Immature natural killer cell (primary cell): ENCODE measurements at regions not wholly inside any gene's neighbourhood (a gene's known extent, or its start where the extent isn't known, plus 50 kb on each side); places are given as distances from the start of the nearest gene placed in this dataset.
"Not testable (repeated sequence)": the region's sequence is repeated elsewhere in the genome, so short reads cannot be mapped to it uniquely, and the experiment has no call there.

Experiments
- DNase-seq, 3 donors: peaks; one replicate each; pipeline ENCODE4 v3.0.0; 2022; ENCODE audit warnings: mixed read lengths in 1 of 3
- H3K27ac Mint-ChIP-seq, 6 donors: one replicate each; pipeline ENCODE4 v1.8.0; 2020; ENCODE audit warnings: mixed read lengths in 6 of 6, mild to moderate bottlenecking in 5 of 6, inconsistent platforms in 4 of 6, moderate library complexity in 3 of 6
- H3K27me3 Mint-ChIP-seq, 3 donors: one replicate each; pipeline ENCODE4 v1.8.0; 2020 to 2021; ENCODE audit warnings: low read depth in 3 of 3, mild to moderate bottlenecking in 3 of 3, mixed read lengths in 3 of 3, moderate library complexity in 3 of 3, inconsistent platforms in 1 of 3
- H3K36me3 Mint-ChIP-seq, 3 donors: one replicate each; pipeline ENCODE4 v1.8.0; 2020; ENCODE audit warnings: mixed read lengths in 3 of 3, inconsistent platforms in 2 of 3, mild to moderate bottlenecking in 2 of 3
- H3K4me1 Mint-ChIP-seq, 2 donors: one replicate each; pipeline ENCODE4 v1.8.0; 2020; ENCODE audit warnings: inconsistent platforms in 2 of 2, mild to moderate bottlenecking in 2 of 2, mixed read lengths in 2 of 2, moderate library complexity in 1 of 2
- H3K4me3 Mint-ChIP-seq, 5 donors: one replicate each; pipeline ENCODE4 v1.8.0; 2020; ENCODE audit warnings: mild to moderate bottlenecking in 5 of 5, mixed read lengths in 5 of 5, inconsistent platforms in 3 of 5, moderate library complexity in 3 of 5
- H3K9me3 Mint-ChIP-seq, 6 donors: one replicate each; pipeline ENCODE4 v1.8.0; 2020; ENCODE audit warnings: mild to moderate bottlenecking in 6 of 6, mixed read lengths in 6 of 6, inconsistent platforms in 4 of 6, moderate library complexity in 3 of 6

- Mint-ChIP-seq H3K27ac (no peak overlapping the region), H3K4me1 (no peaks in the 10 kb centered on the region), H3K27me3 (peaks cover 0 to 1% (median 0%) of the 10 kb centered on the region in 3 donors), H3K4me3 (no peak overlapping the region), H3K36me3 (no peaks in the 10 kb centered on the region), H3K9me3 (peaks cover 2 to 27% (median 10%) of the 10 kb centered on the region in 6 donors)
- DNase-seq: no peak
Measured at GRCh38 chr15:47903368-47903767, 186.1 kb downstream of the SEMA6D start.

DNA sequence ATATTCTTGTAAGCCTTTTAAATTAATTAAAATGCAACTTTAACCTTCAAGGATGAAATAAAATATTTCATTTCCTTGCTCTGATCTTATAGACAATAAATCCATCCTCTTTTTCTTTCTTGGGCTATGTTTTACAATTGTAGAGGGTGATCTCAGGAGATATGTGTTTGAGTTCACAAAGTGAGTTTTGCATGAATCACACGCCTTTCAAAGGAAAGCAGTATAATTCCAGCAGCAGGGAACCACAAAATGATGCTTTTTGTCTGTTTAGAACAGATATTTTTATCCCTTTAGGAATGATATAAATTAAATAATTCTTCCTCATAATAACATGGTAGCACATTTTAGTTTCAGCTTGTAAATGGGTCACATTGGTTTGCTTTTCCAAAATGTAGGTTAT, 191.2 kb downstream of the SEMA6D start:
- Mint-ChIP-seq H3K27me3 (no peaks in the 10 kb centered on the region), H3K36me3 (no peaks in the 10 kb centered on the region), H3K4me1 (no peaks in the 10 kb centered on the region), H3K27ac (no peak overlapping the region), H3K4me3 (no peak overlapping the region), H3K9me3 (peaks cover 2 to 16% (median 4%) of the 10 kb centered on the region in 6 donors)
- no peak for DNase-seq

GRCh38 chr15:47908950-47909670, 191.8 kb downstream of the SEMA6D start:
- DNase-seq: no peak
- no peaks in the 10 kb centered on the region for H3K27me3 Mint-ChIP-seq
- no peaks in the 10 kb centered on the region for H3K4me1 Mint-ChIP-seq
- no peak overlapping the region for H3K27ac Mint-ChIP-seq
- H3K4me3 Mint-ChIP-seq: no peak overlapping the region
- peaks cover 0 to 10% (median under 1%) of the 10 kb centered on the region in 6 donors for H3K9me3 Mint-ChIP-seq
- no peaks in the 10 kb centered on the region for H3K36me3 Mint-ChIP-seq

GRCh38 chr15:47912910-47913309, 195.6 kb downstream of the SEMA6D start:
- H3K36me3 Mint-ChIP-seq, H3K4me1 Mint-ChIP-seq, DNase-seq, H3K27ac Mint-ChIP-seq, H3K27me3 Mint-ChIP-seq, H3K4me3 Mint-ChIP-seq, H3K9me3 Mint-ChIP-seq: not testable (repeated sequence)

DNA sequence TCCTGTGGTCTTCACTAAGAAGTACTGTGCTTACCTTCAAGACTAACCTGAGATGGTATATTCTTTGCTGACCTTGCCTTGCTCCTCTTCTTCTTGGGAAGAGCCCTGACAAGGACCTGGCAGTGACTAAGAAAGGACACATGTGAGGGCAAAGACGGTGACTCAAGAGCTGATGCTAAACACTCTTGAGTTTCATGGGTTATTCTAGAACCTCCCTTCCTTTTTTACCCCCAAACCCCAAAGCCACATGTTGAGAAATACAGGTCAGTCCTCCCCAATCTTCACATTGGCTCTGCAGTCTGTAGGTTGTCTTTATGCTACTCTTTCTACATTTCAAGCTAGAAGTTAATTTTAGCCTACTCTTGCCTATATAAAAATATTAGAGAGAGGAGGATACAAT, 200.6 kb downstream of the SEMA6D start:
- Mint-ChIP-seq H3K36me3 (no peaks in the 10 kb centered on the region), H3K4me1 (no peaks in the 10 kb centered on the region), H3K9me3 (peaks cover 0 to 5% (median 1%) of the 10 kb centered on the region in 6 donors), H3K27ac (no peak overlapping the region), H3K27me3 (peaks cover 0 to 2% (median 0%) of the 10 kb centered on the region in 3 donors), H3K4me3 (no peak overlapping the region)
- DNase-seq: no peak

DNA sequence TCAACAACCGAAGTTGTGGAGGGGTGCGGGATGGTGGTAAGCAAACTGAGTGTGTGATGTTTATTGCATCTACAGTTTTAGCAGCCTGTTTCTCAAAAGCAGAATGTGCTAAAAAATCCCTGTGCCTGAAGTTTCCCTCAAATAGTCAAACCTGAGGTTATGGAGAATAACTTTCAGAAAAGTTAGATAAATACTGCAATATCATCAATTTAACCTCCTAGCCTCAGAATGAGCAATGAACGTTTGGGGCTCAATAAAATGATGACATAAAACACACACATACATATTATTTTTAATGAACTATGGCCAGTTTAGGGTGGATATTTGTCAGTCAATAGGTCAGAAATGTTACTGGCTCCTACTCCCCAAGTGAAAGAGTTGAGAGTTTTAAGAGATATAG, 201.6 kb downstream of the SEMA6D start:
- Mint-ChIP-seq H3K4me1 (no peaks in the 10 kb centered on the region), H3K36me3 (no peaks in the 10 kb centered on the region), H3K27me3 (peaks cover 0 to 2% (median 0%) of the 10 kb centered on the region in 3 donors), H3K4me3 (no peak overlapping the region), H3K27ac (no peak overlapping the region), H3K9me3 (peaks cover 0 to 5% (median 1%) of the 10 kb centered on the region in 6 donors)
- no peak for DNase-seq

GRCh38 chr15:47924381-47924780, 196.4 kb upstream of the SLC24A5 start:
- Mint-ChIP-seq H3K27me3 (no peaks in the 10 kb centered on the region), H3K9me3 (peaks cover 0 to 4% (median 0%) of the 10 kb centered on the region in 6 donors), H3K4me1 (no peaks in the 10 kb centered on the region), H3K36me3 (no peaks in the 10 kb centered on the region), H3K4me3 (no peak overlapping the region), H3K27ac (no peak overlapping the region)
- DNase-seq: no peak

DNA sequence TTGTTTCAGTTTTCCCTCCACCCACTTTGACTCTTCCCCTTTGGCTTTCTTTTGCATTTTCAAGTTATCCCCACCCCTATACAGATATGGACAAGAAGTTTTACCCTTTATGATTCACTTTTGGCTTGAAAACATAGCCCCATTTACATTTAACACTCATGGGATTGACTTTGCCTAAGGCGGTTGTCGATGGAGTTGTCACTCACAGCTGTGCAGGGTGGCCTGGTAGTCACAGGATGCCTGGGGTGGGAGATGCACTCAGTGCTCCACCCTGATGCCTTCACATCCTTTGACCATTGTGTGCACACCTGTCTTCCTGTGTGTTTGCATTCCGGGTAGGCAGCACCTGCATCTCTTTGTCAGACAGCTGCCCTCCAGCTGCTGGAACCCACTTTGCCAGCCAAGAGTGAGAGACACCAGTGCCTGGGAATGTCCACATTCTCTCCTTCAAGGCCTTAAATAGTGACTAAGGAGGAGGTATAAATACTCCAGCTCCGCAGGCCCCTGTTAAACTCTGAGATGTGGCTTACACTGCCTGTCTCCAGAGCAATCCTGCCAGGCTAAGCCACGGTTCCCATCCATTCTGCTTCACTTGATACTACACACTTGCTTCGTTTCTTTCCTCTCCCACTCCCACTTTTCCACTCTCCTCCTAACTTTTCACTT, 191.5 kb upstream of the SLC24A5 start:
- Mint-ChIP-seq H3K27me3 (peaks cover 0 to 2% (median 0%) of the 10 kb centered on the region in 3 donors), H3K9me3 (peaks cover 0 to 5% (median 4%) of the 10 kb centered on the region in 6 donors), H3K27ac (no peak overlapping the region), H3K36me3 (no peaks in the 10 kb centered on the region), H3K4me1 (no peaks in the 10 kb centered on the region), H3K4me3 (no peak overlapping the region)
- DNase-seq: no peak

GRCh38 chr15:47932261-47932660, 188.5 kb upstream of the SLC24A5 start:
- Mint-ChIP-seq H3K9me3 (peaks cover 0 to 7% (median 5%) of the 10 kb centered on the region in 6 donors), H3K4me3 (no peak overlapping the region), H3K27me3 (peaks cover 0 to 2% (median 0%) of the 10 kb centered on the region in 3 donors), H3K4me1 (no peaks in the 10 kb centered on the region), H3K36me3 (no peaks in the 10 kb centered on the region), H3K27ac (no peak overlapping the region)
- no peak for DNase-seq

DNA sequence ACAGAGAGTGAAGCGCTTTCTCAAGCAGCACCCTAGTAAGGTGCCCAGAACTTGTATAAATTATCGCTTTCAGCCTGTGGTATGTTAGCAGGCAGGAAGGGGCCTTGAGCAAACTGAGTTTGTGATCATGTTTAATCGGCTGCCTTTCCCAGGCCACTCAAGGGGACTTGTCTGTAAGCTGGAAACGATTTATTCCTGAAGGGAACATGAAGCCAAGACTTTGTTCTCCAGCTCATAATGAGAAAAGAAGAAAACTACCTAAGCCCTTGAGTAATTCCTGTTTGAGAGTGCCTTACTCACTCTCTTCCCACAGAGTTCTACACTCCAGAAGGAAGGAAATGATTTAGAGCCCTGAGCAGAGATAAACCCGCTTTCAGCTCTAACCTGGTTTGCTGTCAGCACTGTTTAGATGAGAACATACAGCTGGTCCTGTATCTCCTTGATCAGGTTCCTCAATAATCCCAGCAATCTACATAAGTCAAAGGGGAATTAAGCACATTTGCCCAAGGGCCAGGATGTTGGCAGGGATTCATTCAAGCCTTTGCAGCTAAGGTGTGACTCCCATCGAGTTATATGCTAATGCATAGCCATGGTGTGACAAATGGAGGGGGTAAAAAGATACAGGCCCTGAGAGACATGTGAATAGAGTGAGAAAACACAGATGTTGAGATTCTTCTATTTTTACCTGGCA, 187.7 kb upstream of the SLC24A5 start:
- no peak for DNase-seq
- no peaks in the 10 kb centered on the region for H3K36me3 Mint-ChIP-seq
- H3K9me3 Mint-ChIP-seq: peaks cover 0 to 7% (median 5%) of the 10 kb centered on the region in 6 donors
- H3K4me3 Mint-ChIP-seq: no peak overlapping the region
- H3K4me1 Mint-ChIP-seq: no peaks in the 10 kb centered on the region
- peaks cover 0 to 2% (median 1%) of the 10 kb centered on the region in 3 donors for H3K27me3 Mint-ChIP-seq
- H3K27ac Mint-ChIP-seq: no peak overlapping the region

DNA sequence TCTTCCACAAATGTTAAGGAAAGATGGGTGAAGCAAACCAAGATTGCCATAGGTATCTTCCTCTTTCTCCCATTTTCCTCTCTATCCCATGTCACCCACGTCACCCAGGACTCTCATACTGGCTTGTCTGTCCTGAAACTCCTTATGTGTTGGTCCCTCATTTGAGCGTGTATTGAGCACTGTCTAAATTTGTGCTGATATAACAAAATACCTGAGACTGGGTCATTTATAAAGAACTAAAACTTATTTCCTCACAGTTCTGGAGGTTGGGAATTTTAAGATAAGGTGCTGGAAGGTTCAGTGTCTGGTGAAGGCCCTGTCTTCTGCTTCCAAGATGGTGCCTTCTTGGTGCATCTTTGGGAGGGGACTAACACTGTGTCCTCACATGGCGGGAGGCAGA, 186.9 kb upstream of the SLC24A5 start:
- H3K9me3 Mint-ChIP-seq: peaks cover 0 to 7% (median 5%) of the 10 kb centered on the region in 6 donors
- no peak for DNase-seq
- H3K4me3 Mint-ChIP-seq: no peak overlapping the region
- H3K27ac Mint-ChIP-seq: no peak overlapping the region
- no peaks in the 10 kb centered on the region for H3K36me3 Mint-ChIP-seq
- no peaks in the 10 kb centered on the region for H3K4me1 Mint-ChIP-seq
- H3K27me3 Mint-ChIP-seq: peaks cover 0 to 2% (median 1%) of the 10 kb centered on the region in 3 donors

DNA sequence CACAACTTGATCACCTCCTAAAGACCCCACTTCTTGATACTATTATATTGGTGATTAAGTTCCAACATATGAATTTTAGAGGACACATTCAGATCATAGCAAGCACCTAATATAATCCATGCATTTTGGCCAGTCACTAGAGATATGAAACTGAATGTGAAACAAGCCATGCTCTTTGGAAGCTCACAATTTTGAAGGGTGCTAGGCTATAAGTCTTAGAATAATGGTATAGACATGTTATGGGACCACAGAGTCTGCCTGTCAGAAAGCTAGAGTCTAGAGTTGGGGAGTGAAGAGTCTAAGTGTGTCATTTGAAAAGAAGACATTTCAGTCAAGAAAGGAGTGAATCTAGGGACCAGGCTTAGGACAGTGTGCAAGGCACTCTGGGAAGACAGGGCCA, 186.4 kb upstream of the SLC24A5 start:
- Mint-ChIP-seq H3K27ac (no peak overlapping the region), H3K4me1 (no peaks in the 10 kb centered on the region), H3K27me3 (peaks cover 0 to 2% (median 1%) of the 10 kb centered on the region in 3 donors), H3K9me3 (peaks cover 0 to 7% (median 5%) of the 10 kb centered on the region in 6 donors), H3K36me3 (no peaks in the 10 kb centered on the region), H3K4me3 (no peak overlapping the region)
- DNase-seq: no peak

DNA sequence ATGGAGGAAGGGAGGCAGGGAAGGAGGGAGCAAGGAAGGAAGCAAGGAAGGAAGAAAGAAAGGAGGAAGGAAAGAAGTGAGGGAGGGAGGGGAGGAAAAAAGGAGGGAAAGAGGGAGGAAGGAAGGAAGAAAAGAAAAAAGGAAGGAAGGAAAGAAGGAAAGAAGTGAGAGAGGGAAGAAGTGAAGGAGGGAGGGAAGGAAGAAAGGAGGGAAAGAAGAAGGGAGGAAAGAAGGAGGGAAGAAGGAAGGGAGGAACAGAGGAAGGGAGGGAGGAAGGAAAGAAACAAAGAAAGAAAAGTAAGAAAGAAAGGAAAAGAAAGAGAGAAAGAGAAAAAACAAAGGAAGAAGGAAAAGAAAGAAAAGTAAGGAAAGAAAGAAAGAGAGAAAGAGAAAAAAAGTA, 183.0 kb upstream of the SLC24A5 start:
- Mint-ChIP-seq H3K4me1 (no peaks in the 10 kb centered on the region), H3K4me3 (no peak overlapping the region), H3K9me3 (peaks cover 0 to 7% (median 3%) of the 10 kb centered on the region in 6 donors), H3K27me3 (peaks cover 0 to 1% (median 0%) of the 10 kb centered on the region in 3 donors), H3K27ac (no peak overlapping the region), H3K36me3 (no peaks in the 10 kb centered on the region)
- DNase-seq: no peak

GRCh38 chr15:47944637-47945288, 176.0 kb upstream of the SLC24A5 start:
- no peaks in the 10 kb centered on the region for H3K4me1 Mint-ChIP-seq
- no peak overlapping the region for H3K27ac Mint-ChIP-seq
- no peaks in the 10 kb centered on the region for H3K27me3 Mint-ChIP-seq
- peaks cover 0 to 10% (median 2%) of the 10 kb centered on the region in 6 donors for H3K9me3 Mint-ChIP-seq
- no peak overlapping the region for H3K4me3 Mint-ChIP-seq
- no peak for DNase-seq
- H3K36me3 Mint-ChIP-seq: no peaks in the 10 kb centered on the region
